Vagina (tissue), 2 donors: ENCODE measurements at regions not wholly inside any gene's neighbourhood (a gene's known extent, or its start where the extent isn't known, plus 50 kb on each side); places are given as distances from the start of the nearest gene placed in this dataset.

Experiments used
- DNase-seq, 2 donors: peaks; one replicate each; pipeline ENCODE4 v3.0.0-alpha.2; 2017; ENCODE audit errors: extremely low spot score in 2 of 2
- H3K27ac ChIP-seq: fragments of 200-600 bp; sonication (generic); one replicate; pipeline ENCODE4 v1.5.1; 2019
- H3K27me3 ChIP-seq: fragments of 200-600 bp; sonication (generic); one replicate; pipeline ENCODE4 v1.5.1; 2019
- H3K36me3 ChIP-seq, 2 donors: fragments of 200-600 bp; sonication (generic); one replicate each; pipeline ENCODE4 v1.5.1; 2017 to 2019
- H3K4me1 ChIP-seq: fragments of 200-600 bp; sonication (generic); one replicate; pipeline ENCODE4 v1.5.1; 2019
- H3K4me3 ChIP-seq, 2 donors: fragments of 200-600 bp; sonication (generic); 1 replicate in 1 of 2; 2 replicates in 1 of 2; pipeline ENCODE4 v1.5.1; 2016 to 2019
- H3K9me3 ChIP-seq: fragments of 200-600 bp; sonication (generic); one replicate; pipeline ENCODE4 v1.5.1; 2019
- CTCF ChIP-seq, 3 experiments: fragments of 450-650 bp in 2 of 3; fragments of 200-600 bp in 1 of 3; sonication (generic) in 1 of 3; IDR thresholded peaks; one replicate each; pipeline ENCODE4 v1.5.1; 2017 to 2019; ENCODE audit warnings: antibody characterized with exemption in 3 of 3, mild to moderate bottlenecking in 2 of 3, moderate library complexity in 2 of 3
- POLR2A ChIP-seq, 2 donors: fragments of 450-650 bp; IDR thresholded peaks; one replicate each; pipeline ENCODE4 v1.6.1; 2017; ENCODE audit warnings: antibody characterized with exemption in 2 of 2, mild to moderate bottlenecking in 2 of 2, moderate library complexity in 2 of 2
- POLR2AphosphoS5 ChIP-seq, 2 donors: sonication (generic); formaldehyde crosslinking; IDR thresholded peaks; one replicate each; pipeline ENCODE4 v1.9.0; 2017; ENCODE audit warnings: antibody characterized with exemption in 2 of 2, mild to moderate bottlenecking in 2 of 2, low read depth in 1 of 2; ENCODE audit not compliant: insufficient read depth in 1 of 2
- intact Hi-C: fragments of 100-400 bp; cut with DNase I; formaldehyde crosslinking; loops from one replicate; pipeline ENCODE4 v1.15.1; 2023

GRCh38 chr17:69800870-69801269 lies 274.2 kb upstream of the KCNJ16 start:
- Histone ChIP-seq H3K27ac (no peak overlapping the region), H3K4me3 (no peak overlapping the region), H3K36me3 (no peaks in the 10 kb centered on the region), H3K9me3 (no peaks in the 10 kb centered on the region), H3K27me3 (no peaks in the 10 kb centered on the region), H3K4me1 (no peaks in the 10 kb centered on the region)
- intact Hi-C loops, result no loop called here
- TF ChIP-seq CTCF (IDR thresholded peaks at IDR 0.05), result no peak
- no peak for DNase-seq

GRCh38 chr17:69801368-69801767 lies 273.7 kb upstream of the KCNJ16 start:
- DNase-seq, result no peak
- intact Hi-C loops, result no loop called here

GRCh38 chr17:69802045-69802740 lies 272.8 kb upstream of the KCNJ16 start:
- no peak for DNase-seq
- no peak overlapping the region for H3K27ac ChIP-seq
- intact Hi-C loops, result no loop called here
- no peaks in the 10 kb centered on the region for H3K9me3 ChIP-seq
- no peaks in the 10 kb centered on the region for H3K27me3 ChIP-seq
- no peaks in the 10 kb centered on the region for H3K36me3 ChIP-seq
- TF ChIP-seq CTCF (IDR thresholded peaks at IDR 0.05) (no peak), POLR2A (IDR thresholded peaks at IDR 0.05) (no peak), POLR2AphosphoS5 (IDR thresholded peaks at IDR 0.05; ENCODE audit: insufficient read depth in 1 of 2, low read depth in 1 of 2) (no peak)
- H3K4me3 ChIP-seq, result no peak overlapping the region
- no peaks in the 10 kb centered on the region for H3K4me1 ChIP-seq

More at GRCh38 chr17:69801368-69801767, 273.7 kb upstream of the KCNJ16 start:
- Histone ChIP-seq H3K27ac (no peak overlapping the region), H3K9me3 (no peaks in the 10 kb centered on the region), H3K27me3 (no peaks in the 10 kb centered on the region), H3K4me1 (no peaks in the 10 kb centered on the region), H3K4me3 (no peak overlapping the region), H3K36me3 (no peaks in the 10 kb centered on the region)
- TF ChIP-seq POLR2A (IDR thresholded peaks at IDR 0.05), result no peak
- TF ChIP-seq CTCF (IDR thresholded peaks at IDR 0.05), result no peak
- no peak for TF ChIP-seq POLR2AphosphoS5 (IDR thresholded peaks at IDR 0.05; ENCODE audit: insufficient read depth in 1 of 2, low read depth in 1 of 2)

- Histone ChIP-seq H3K27me3 (no peaks in the 10 kb centered on the region), H3K36me3 (no peaks in the 10 kb centered on the region), H3K9me3 (no peaks in the 10 kb centered on the region), H3K4me1 (no peaks in the 10 kb centered on the region), H3K27ac (no peak overlapping the region), H3K4me3 (no peak overlapping the region)
- DNase-seq, result no peak
- TF ChIP-seq CTCF (IDR thresholded peaks at IDR 0.05) (no peak), POLR2A (IDR thresholded peaks at IDR 0.05) (no peak), POLR2AphosphoS5 (IDR thresholded peaks at IDR 0.05; ENCODE audit: insufficient read depth in 1 of 2, low read depth in 1 of 2) (no peak)
- intact Hi-C loops, result no loop called here
These were observed 265.7 kb upstream of the KCNJ16 start for GRCh38 chr17:69809331-69809730.

- Histone ChIP-seq H3K27me3 (no peaks in the 10 kb centered on the region), H3K4me1 (no peaks in the 10 kb centered on the region), H3K4me3 (no peak overlapping the region), H3K9me3 (no peaks in the 10 kb centered on the region), H3K36me3 (no peaks in the 10 kb centered on the region), H3K27ac (no peak overlapping the region)
- TF ChIP-seq POLR2A (IDR thresholded peaks at IDR 0.05) (no peak), CTCF (IDR thresholded peaks at IDR 0.05) (no peak), POLR2AphosphoS5 (IDR thresholded peaks at IDR 0.05; ENCODE audit: insufficient read depth in 1 of 2, low read depth in 1 of 2) (no peak)
- no peak for DNase-seq
- intact Hi-C loops, result no loop called here
These were observed 264.6 kb upstream of the KCNJ16 start for GRCh38 chr17:69810326-69810965.
